ENCODE measurements at regions not wholly inside any gene's neighbourhood (a gene's known extent, or its start where the extent isn't known, plus 50 kb on each side); places are given as distances from the start of the nearest gene placed in this dataset.
"Not testable (repeated sequence)": the region's sequence is repeated elsewhere in the genome, so short reads cannot be mapped to it uniquely, and the experiment has no call there.

- DNase-seq (ENCODE audit: low spot score): no peak
Observed at GRCh38 chr14:55766071-55766470, 186.1 kb downstream of the KTN1 start.

DNA sequence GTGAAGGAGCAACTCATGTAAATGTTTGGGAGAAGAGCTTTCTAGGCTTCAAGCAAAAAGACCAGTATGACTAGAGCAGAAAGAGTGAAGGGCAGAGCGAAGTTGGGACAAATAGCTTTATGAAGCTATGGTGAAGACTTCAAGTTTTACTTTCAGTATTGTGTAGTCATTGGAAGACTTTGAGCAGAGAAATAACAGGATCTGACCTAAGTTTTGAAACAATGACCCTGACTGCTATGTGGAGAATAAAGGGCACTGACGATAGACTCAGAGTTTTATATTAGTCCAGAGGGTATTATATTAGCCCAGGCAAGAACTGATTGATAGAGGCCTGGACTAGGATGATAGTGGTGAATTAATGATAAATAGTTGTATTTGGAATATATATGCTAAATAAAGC, 187.3 kb downstream of the KTN1 start:
- no peak for DNase-seq (ENCODE audit: low spot score)

- DNase-seq (ENCODE audit: low spot score): no peak
Observed at GRCh38 chr14:55769877-55770276, 189.9 kb downstream of the KTN1 start.

GRCh38 chr14:55771242-55771981, 191.4 kb downstream of the KTN1 start:
- no peak for DNase-seq (ENCODE audit: low spot score)

- no peak for DNase-seq (ENCODE audit: low spot score)
Observed at GRCh38 chr14:55772486-55772885, 192.5 kb downstream of the KTN1 start.

DNA sequence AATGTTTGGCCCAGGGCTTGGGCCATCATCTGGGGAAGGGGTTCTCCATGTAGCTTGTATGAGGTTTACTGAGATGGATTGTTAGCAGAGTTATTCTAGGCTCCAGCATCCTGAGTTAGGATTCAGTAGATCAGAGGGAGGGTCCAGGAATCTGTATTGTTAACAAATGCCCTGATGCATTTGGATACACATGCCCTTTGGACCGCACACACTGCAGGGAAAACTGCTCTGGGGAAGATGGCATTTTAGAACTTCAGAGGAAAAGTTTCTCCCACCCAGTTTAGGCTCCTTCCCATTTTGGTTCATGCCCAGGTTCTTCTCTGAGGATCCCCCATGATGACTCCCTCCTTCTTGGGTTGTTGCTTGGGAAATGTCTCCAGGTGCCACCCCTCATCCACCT, 193.3 kb downstream of the KTN1 start:
- DNase-seq (ENCODE audit: low spot score): no peak

GRCh38 chr14:55773984-55774545, 194.1 kb downstream of the KTN1 start:
- DNase-seq (ENCODE audit: low spot score): no peak

DNA sequence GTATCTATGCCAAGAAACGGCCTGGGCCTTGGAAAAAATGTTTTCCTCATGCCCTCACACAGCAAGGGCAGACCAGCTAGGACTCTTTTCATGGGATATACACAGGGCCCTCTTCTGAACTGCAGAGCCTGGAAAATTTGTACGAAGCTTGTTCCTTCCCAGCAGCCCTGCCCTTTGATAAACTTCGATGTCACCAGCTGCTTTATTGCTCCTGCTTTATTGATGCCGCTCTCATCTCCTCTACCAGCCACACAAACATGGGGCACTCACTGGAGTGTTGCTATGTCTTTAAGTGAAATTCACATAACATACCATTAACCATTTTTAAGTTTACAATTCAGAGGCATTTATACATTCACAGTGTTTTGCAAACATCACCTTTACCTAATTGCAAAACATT, 197.9 kb downstream of the KTN1 start:
- DNase-seq (ENCODE audit: low spot score): no peak

DNA sequence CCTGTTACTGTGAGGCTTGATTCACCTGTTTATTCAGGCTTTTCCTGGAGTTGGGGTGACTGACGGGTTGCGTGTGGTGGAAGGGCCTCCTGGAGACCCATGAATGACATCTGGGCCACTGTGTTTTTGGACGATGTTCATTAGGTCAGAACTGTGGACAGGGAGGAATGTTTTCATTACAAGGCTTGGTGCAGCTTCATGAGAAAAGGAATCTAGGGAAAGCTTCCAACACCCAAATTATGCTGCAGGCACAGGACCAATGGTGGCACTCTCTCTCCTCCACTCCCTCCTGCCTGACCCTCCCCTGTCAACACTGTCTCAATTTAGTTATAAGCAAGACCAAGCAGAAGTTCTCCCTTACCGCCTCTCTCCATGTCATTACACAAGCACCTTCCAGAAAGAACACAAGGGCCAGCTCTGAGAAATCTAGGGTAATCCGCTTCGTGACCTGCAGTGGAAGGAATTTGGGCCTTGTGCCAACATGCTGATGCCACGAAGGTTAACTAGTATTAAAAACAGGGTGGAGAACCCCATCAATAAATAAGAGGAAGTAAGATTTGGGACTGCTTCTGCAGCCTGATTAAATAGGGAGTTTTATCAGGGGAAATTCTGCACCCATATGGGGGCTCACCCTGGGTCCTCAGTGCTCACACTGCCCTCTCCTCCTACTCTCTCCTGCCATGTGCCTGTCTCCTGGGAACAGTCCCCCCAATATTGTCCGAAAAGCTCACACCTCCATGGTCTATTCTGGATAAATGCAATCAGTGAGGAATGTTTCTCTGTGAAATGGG, 200.3 kb downstream of the KTN1 start:
- no peak for DNase-seq (ENCODE audit: low spot score)

GRCh38 chr14:55781046-55781445, 201.0 kb downstream of the KTN1 start:
- no peak for DNase-seq (ENCODE audit: low spot score)

- DNase-seq (ENCODE audit: low spot score): no peak
Observed at GRCh38 chr14:55782166-55782565, 202.2 kb downstream of the KTN1 start.

GRCh38 chr14:55789406-55789805, 209.4 kb downstream of the KTN1 start:
- DNase-seq (ENCODE audit: low spot score): no peak

DNA sequence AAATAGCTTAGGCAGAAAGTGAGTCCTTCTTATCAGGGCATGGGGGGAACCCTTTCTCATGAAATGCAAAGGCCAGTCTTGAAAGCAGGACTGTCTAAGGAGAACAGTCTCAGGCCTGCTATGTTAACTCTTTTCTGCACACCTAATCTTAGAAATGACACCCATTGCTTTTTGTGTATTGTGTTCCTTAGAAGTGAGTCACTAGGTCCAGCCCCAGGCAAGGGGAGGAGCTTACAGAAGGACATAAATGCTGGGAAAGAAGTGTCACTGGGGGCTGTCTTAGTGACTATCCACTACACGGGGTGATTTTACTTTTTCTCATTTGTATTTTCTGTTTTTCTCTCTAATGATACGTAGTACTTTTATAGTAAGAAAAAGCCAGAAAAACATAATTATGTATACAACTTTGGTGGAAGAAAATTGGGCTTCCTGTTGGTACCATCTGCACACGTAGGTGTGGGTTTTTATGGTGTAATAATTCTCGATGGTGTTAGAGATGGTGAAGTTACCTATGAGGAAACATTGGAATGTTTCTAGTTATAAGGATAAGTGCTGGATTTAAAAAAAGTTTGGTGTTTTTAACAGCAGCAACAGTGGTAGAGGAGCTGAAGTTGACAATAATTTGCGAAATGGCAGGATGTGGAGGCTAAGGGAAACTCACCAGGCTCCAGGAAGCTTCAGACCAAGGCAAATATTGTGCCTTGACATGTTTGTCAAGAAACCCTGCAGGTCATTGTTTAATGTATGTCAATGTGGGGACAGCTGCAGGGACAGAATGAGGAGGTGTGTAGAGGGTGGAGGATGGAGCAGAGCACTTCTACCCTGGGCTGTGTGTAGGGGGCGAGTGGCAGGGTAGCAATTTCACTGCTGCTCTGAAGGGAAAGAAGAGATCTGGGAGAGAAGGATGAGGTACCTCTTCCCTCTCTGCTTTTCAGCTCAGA, 214.9 kb downstream of the KTN1 start:
- no peak for DNase-seq (ENCODE audit: low spot score)

DNA sequence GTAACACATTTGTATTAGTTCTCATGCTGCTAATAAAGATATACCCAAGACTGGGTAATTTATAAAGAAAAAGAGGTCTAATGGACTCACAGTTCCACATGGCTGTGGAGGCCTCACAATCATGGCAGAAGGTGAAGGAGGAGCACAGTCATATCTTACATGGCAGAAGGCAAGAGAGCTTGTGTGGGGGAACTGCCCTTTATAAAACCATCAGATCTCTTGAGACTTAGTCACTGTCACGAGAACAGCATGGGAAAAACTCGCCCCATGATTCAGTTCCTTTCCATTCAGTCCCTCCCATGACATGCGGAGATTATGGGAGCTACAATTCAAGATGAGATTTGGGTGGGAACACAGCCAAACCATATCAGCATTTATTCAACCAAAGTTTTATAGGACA, 216.5 kb downstream of the KTN1 start:
- DNase-seq (ENCODE audit: low spot score): not testable (repeated sequence)

- no peak for DNase-seq (ENCODE audit: low spot score)
Observed at GRCh38 chr14:55798406-55798805, 218.4 kb downstream of the KTN1 start.

DNA sequence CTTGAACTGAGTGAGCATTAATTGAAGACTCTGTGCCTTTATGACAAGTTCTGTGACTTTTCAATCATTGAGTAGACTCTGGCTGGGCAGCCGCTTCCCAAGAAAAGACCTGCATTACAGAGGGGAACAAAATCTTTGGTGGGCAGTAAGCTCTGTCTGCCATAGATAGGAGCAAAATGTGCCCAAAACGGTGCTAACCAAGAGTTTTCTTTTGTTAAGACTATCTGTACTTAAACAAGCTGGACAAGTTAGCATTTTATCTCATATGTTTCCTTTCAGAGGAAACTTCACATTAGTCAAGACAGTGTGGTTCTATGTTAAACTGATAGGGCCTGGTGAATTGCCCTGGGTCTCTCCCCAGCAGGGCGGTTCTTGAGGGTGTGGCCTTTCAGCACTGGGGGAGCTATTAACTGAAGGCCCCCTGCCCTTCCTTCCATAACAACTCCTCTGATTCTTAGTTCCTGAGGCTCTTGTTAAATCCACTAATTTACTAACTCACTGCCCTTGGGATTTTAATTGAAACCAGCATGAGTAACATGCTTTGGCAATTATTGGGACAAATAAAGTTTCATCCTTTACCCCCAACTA, 219.6 kb downstream of the KTN1 start:
- DNase-seq (ENCODE audit: low spot score): no peak

- DNase-seq (ENCODE audit: low spot score): no peak
Observed at GRCh38 chr14:55800156-55800785, 220.3 kb downstream of the KTN1 start.

DNA sequence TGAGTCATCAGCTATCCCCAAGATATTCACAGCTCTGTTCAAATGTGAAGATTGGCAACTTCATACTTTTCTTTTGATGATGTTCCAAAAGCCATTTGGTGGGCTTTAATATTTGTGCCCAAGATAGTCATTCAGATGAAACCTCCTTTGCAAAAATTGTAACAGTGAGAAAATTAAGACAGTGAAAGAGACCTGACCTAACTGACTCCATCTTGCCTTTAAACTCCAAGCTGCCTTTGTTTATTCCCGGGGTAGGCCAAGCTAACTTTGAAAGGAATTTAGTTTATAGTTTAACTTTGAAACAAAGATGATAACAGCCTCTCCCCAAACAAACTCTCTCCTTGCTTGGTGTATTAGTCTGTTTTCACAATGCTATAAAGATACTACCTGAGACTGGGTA, 221.1 kb downstream of the KTN1 start:
- DNase-seq (ENCODE audit: low spot score): no peak

GRCh38 chr14:55802986-55803872, 223.2 kb downstream of the KTN1 start:
- no peak for DNase-seq (ENCODE audit: low spot score)

Measured in mesenteric fat pad (tissue), 1 donor.